A549 (cell line): ENCODE measurements at regions not wholly inside any gene's neighbourhood (a gene's known extent, or its start where the extent isn't known, plus 50 kb on each side); places are given as distances from the start of the nearest gene placed in this dataset.
A peak's percentile ranks its signal among the peaks of the same experiment; 100 is the strongest.

Source experiments
- ATAC-seq, 2 experiments: fragments of 200-7000 bp in 1 of 2; fragments of >200 bp in 1 of 2; cut with Nextera tagmentation in 1 of 2; cut with Tn5 transposase in 1 of 2; 3 replicates each; pipeline versions ENCODE4 v1.8.0 to v1.9.1; 2018 to 2020; ENCODE audit warnings: mild to moderate bottlenecking in 1 of 2, moderate library complexity in 1 of 2
- CTCF ChIA-PET: fragments of 300-600 bp; sonication (Branson Sonifier 250); formaldehyde crosslinking; extraction: SDS; loops from one replicate; lab custom pipeline; 2021; ENCODE audit warnings: antibody characterized with exemption, inconsistent platforms; lab: Yijun Ruan, JAX
- POLR2A ChIA-PET: fragments of 350-600 bp; formaldehyde crosslinking; extraction: SDS; loops from one replicate; lab custom pipeline; 2021; ENCODE audit warnings: antibody characterized with exemption, inconsistent platforms; lab: Yijun Ruan, JAX
- DNase-seq, 2 experiments: peaks; one replicate each; pipeline versions ENCODE4 v3.0.0 to v3.0.0-alpha.2; 2011 to 2016; ENCODE audit warnings: low read depth in 1 of 2, low spot score in 1 of 2
- FAIRE-seq: peaks from 2 replicates; lab custom pipeline; 2011; peaks lifted over from hg19 to GRCh38; lab: Jason Lieb, UNC
- H3K27ac ChIP-seq, 2 experiments: fragments of >200 bp; sonication (Bioruptor Twin); formaldehyde crosslinking; 3 replicates each; pipeline ENCODE4 v1.5.1; 2016 to 2017
- H3K4me1 ChIP-seq: fragments of >200 bp; sonication (Bioruptor Twin); formaldehyde crosslinking; 3 replicates; pipeline ENCODE4 v1.6.1; 2016
- H3K4me2 ChIP-seq: fragments of >200 bp; sonication (Bioruptor Twin); formaldehyde crosslinking; 3 replicates; pipeline ENCODE4 v1.6.1; 2016
- H3K4me3 ChIP-seq: fragments of >200 bp; sonication (Bioruptor Twin); formaldehyde crosslinking; 3 replicates; pipeline ENCODE4 v1.5.1; 2016
- H3K9me3 ChIP-seq: fragments of >200 bp; sonication (Bioruptor Twin); formaldehyde crosslinking; 3 replicates; pipeline ENCODE4 v1.6.1; 2016
- BHLHE40 ChIP-seq: IDR thresholded peaks from 2 replicates; pipeline ENCODE4 v1.6.1; 2012; ENCODE audit warnings: low read depth, low read length, inconsistent platforms
- CBX2 ChIP-seq: fragments of 200-600 bp; sonication (generic); IDR thresholded peaks from 2 replicates; pipeline ENCODE4 v1.6.1; 2016; ENCODE audit warnings: low read depth, mild to moderate bottlenecking, borderline replicate concordance
- CBX8 ChIP-seq: fragments of 200-600 bp; sonication (generic); IDR thresholded peaks from 2 replicates; pipeline ENCODE4 v1.6.1; 2016
- CEBPB ChIP-seq, 2 experiments: fragments of >200 bp in 1 of 2; sonication (Bioruptor Twin) in 1 of 2; formaldehyde crosslinking in 1 of 2; IDR thresholded peaks; 2 replicates each; pipeline ENCODE4 v1.6.1; 2012 to 2016
- CHD2 ChIP-seq: fragments of 150-350 bp; IDR thresholded peaks from 2 replicates; pipeline ENCODE4 v1.6.1; 2014; ENCODE audit warnings: low read length; ENCODE audit not compliant: partially characterized antibody
- CTCF ChIP-seq: fragments of >200 bp; sonication (Bioruptor Twin); formaldehyde crosslinking; IDR thresholded peaks from 3 replicates; pipeline ENCODE4 v1.5.1; 2016
- EHF ChIP-seq: fragments of 250-450 bp; sonication (Bioruptor Pico); IDR thresholded peaks from 2 replicates; pipeline ENCODE4 v1.5.0; 2020; ENCODE audit warnings: mild to moderate bottlenecking
- EHMT2 ChIP-seq: fragments of 200-600 bp; sonication (generic); IDR thresholded peaks from 2 replicates; pipeline ENCODE4 v1.6.1; 2016; ENCODE audit warnings: antibody characterized with exemption, low read depth, mild to moderate bottlenecking, moderate library complexity
- FOSL2 ChIP-seq, 2 experiments: fragments of 450-650 bp in 1 of 2; fragments of >200 bp in 1 of 2; sonication (Bioruptor Twin) in 1 of 2; formaldehyde crosslinking; IDR thresholded peaks; 2 replicates each; pipeline versions ENCODE4 v1.5.0 to v1.6.1; 2016 to 2020; ENCODE audit warnings: mild to moderate bottlenecking in 1 of 2, moderate library complexity in 1 of 2
- HOXB13 ChIP-seq: fragments of 250-450 bp; sonication (Bioruptor Pico); IDR thresholded peaks from 2 replicates; pipeline ENCODE4 v1.5.0; 2020; ENCODE audit warnings: low read depth, mild to moderate bottlenecking, moderate library complexity
- JUNB ChIP-seq: fragments of >200 bp; sonication (Bioruptor Twin); formaldehyde crosslinking; IDR thresholded peaks from 2 replicates; pipeline ENCODE4 v1.6.1; 2016
- KDM5A ChIP-seq: fragments of 200-600 bp; sonication (generic); IDR thresholded peaks from 2 replicates; pipeline ENCODE4 v1.6.1; 2016; ENCODE audit warnings: antibody characterized with exemption, mild to moderate bottlenecking
- MAFK ChIP-seq: fragments of 450-650 bp; IDR thresholded peaks from 2 replicates; pipeline ENCODE4 v1.6.1; 2014; ENCODE audit not compliant: partially characterized antibody
- MAZ ChIP-seq: fragments of 150-350 bp; IDR thresholded peaks from 2 replicates; pipeline ENCODE4 v1.6.1; 2014; ENCODE audit warnings: antibody characterized with exemption, low read depth, low read length, borderline replicate concordance
- MYC ChIP-seq: IDR thresholded peaks from 2 replicates; pipeline ENCODE4 v1.6.1; 2012; ENCODE audit warnings: mild to moderate bottlenecking, inconsistent platforms, low read length, improper control_type of control experiment, borderline replicate concordance
- POLR2A ChIP-seq: IDR thresholded peaks from 2 replicates; pipeline ENCODE4 v1.6.1; 2012; ENCODE audit warnings: mild to moderate bottlenecking, low read length
- POLR2AphosphoS2 ChIP-seq: conservative IDR thresholded peaks from 2 replicates; pipeline ENCODE4 v1.6.1; 2012; ENCODE audit warnings: low read length, improper control_type of control experiment, inconsistent platforms
- RAD21 ChIP-seq, 2 experiments: fragments of >200 bp in 1 of 2; sonication (Bioruptor Twin) in 1 of 2; formaldehyde crosslinking in 1 of 2; IDR thresholded peaks in 1 of 2; conservative IDR thresholded peaks in 1 of 2; 2 replicates in 1 of 2; 3 replicates in 1 of 2; pipeline ENCODE4 v1.6.1; 2012 to 2018; ENCODE audit warnings: inconsistent platforms in 1 of 2
- RARB ChIP-seq: fragments of 250-450 bp; sonication (Bioruptor Pico); IDR thresholded peaks from 2 replicates; pipeline ENCODE4 v1.8.0; 2021; ENCODE audit warnings: mild to moderate bottlenecking, moderate library complexity
- RNF2 ChIP-seq: fragments of 200-600 bp; sonication (generic); IDR thresholded peaks from 2 replicates; pipeline ENCODE4 v1.6.1; 2016; ENCODE audit warnings: low read depth, mild to moderate bottlenecking, antibody characterized with exemption, moderate library complexity, borderline replicate concordance
- TFCP2L1 ChIP-seq: fragments of 250-450 bp; sonication (Bioruptor Pico); IDR thresholded peaks from 2 replicates; pipeline ENCODE4 v1.5.0; 2021; ENCODE audit warnings: mild to moderate bottlenecking
- TP53 ChIP-seq: fragments of 250-450 bp; sonication (Bioruptor Pico); IDR thresholded peaks from 2 replicates; pipeline ENCODE4 v1.5.0; 2021; ENCODE audit warnings: mild to moderate bottlenecking, moderate library complexity
- ZSCAN20 ChIP-seq: fragments of 250-450 bp; sonication (Bioruptor Pico); IDR thresholded peaks from 2 replicates; pipeline ENCODE4 v1.8.0; 2022; ENCODE audit warnings: mild to moderate bottlenecking, moderate library complexity
- WGBS: methylation state at CpG from one replicate; pipeline ENCODE4 v1.1.6; 2017; ENCODE audit errors: missing lambda C conversion rate; 5-methylcytosine and 5-hydroxymethylcytosine counted together
- TF ChIP-seq, protein P1 (sequence below): fragments of >200 bp; sonication (Bioruptor Twin); formaldehyde crosslinking; IDR thresholded peaks from 2 replicates; pipeline ENCODE4 v1.6.1; 2016
- TF ChIP-seq, protein P2 (sequence below): fragments of 250-450 bp; sonication (Bioruptor Pico); IDR thresholded peaks from 2 replicates; pipeline ENCODE4 v1.5.0; 2020; ENCODE audit warnings: low read depth, mild to moderate bottlenecking, moderate library complexity

DNA sequence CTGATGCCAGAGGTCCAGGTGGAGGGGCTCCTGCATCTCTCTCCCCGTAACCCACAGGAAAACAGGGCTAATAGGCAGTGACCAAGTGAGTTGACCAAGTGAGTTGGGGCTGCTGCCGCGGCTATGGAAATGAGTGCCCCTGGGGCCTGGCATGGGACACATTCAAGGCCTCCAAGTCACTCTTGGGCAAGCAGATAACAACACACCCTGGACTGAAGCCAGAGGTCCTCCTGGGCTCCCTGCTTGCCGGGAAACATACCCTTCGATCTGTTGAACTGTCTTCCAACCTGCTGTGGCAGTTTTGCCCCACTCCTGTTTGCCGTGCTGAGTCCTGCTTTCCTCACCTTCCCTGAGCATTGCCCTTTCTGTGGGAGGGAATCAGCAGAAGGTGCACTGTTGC, 89.2 kb downstream of the LIPG start:
- CTCF ChIA-PET: no interaction called here
- WGBS: 83% methylated on average over 6 of the region's 6 CpGs
- no peak overlapping the region for H3K4me3 ChIP-seq
- ATAC-seq: no peak
- TF ChIP-seq, protein P1, sequence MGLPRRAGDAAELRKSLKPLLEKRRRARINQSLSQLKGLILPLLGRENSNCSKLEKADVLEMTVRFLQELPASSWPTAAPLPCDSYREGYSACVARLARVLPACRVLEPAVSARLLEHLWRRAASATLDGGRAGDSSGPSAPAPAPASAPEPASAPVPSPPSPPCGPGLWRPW: no peak
- TF ChIP-seq RAD21 (conservative IDR thresholded peaks at IDR 0.05 in 1 of 2, IDR thresholded peaks at IDR 0.05 in 1 of 2): no peak
- TF ChIP-seq CTCF: no peak
- no peak for TF ChIP-seq HOXB13 (CRISPR knock-in tag)
- TF ChIP-seq RNF2: no peak
- no peak for TF ChIP-seq CEBPB (IDR thresholded peaks at IDR 0.05)
- no peak for TF ChIP-seq TFCP2L1 (CRISPR knock-in tag)
- TF ChIP-seq, all 56 proteins: peak for 0
- FAIRE-seq (no peak), DNase-seq (no peak)
- no peaks in the 10 kb centered on the region for H3K9me3 ChIP-seq
- H3K27ac ChIP-seq: no peak overlapping the region
- H3K4me1 ChIP-seq: no peaks in the 10 kb centered on the region
- POLR2A ChIA-PET: no interaction called here
- H3K4me2 ChIP-seq: no peak overlapping the region

DNA sequence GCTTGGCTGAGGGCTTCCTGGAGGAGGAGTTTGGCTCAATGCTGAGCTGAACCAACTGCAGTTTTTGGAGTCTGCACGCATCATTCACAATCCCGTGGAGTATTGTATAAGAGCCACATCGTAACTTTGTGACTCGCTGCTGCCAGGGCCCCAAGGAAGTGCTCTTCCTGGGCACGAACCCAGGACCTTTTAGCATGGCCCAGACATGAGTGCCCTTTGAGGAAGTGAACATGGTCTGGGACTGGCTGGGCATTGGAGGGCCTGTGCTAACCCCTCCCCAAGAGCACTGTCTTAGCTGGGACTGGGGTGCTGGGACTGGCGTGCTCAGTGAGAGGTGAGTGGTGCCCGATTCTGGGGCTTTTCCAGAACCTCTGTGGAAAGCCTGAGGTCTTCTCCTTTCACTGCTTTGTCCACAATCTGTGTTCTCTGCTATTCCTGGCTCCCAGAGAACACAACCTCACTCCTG, 88.6 kb downstream of the LIPG start:
- POLR2A ChIA-PET: no interaction called here
- H3K4me2 ChIP-seq: no peak overlapping the region
- no peak overlapping the region for H3K4me3 ChIP-seq
- DNase-seq (no peak), FAIRE-seq (no peak), ATAC-seq (no peak)
- TF ChIP-seq, protein P2, sequence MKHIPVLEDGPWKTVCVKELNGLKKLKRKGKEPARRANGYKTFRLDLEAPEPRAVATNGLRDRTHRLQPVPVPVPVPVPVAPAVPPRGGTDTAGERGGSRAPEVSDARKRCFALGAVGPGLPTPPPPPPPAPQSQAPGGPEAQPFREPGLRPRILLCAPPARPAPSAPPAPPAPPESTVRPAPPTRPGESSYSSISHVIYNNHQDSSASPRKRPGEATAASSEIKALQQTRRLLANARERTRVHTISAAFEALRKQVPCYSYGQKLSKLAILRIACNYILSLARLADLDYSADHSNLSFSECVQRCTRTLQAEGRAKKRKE: no peak
- TF ChIP-seq EHMT2: no peak
- no peak for TF ChIP-seq BHLHE40
- TF ChIP-seq CBX2: no peak
- no peak for TF ChIP-seq POLR2AphosphoS2
- no peak for TF ChIP-seq KDM5A
- no peak for TF ChIP-seq RARB (CRISPR knock-in tag)
- TF ChIP-seq MAFK: no peak
- no peak for TF ChIP-seq JUNB
- no peak for TF ChIP-seq POLR2A
- no peak for TF ChIP-seq EHF (CRISPR knock-in tag)
- CTCF ChIA-PET: no interaction called here
- H3K27ac ChIP-seq: no peak overlapping the region
- 49% methylated on average over 4 of the region's 7 CpGs for WGBS
- no peaks in the 10 kb centered on the region for H3K4me1 ChIP-seq
- H3K9me3 ChIP-seq: no peaks in the 10 kb centered on the region

DNA sequence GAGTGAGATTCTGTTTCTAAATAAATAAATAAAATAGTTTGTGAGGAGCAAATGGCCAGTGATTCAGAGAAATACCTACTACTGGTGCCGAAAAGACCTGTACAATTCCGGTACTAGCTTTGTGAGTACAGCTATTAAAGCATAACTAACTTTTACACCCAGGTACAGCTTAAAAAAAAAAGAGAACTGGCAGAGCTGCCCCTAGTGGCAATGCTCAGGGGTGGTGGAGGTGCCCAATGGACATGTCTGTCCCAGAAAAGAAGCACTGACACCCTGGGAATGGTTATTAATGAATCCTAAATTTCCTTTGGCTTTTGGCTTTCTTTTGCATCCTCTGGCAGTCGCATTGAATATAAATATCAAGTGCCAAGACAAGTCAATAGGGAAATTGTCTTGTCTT, 87.0 kb downstream of the LIPG start:
- peak in 1 of 2 experiments; percentile 12 for DNase-seq
- CTCF ChIA-PET: no interaction called here
- POLR2A ChIA-PET: no interaction called here

More for the DNA sequence above, 87.0 kb downstream of the LIPG start:
- H3K9me3 ChIP-seq: no peaks in the 10 kb centered on the region
- H3K4me1 ChIP-seq: no peaks in the 10 kb centered on the region
- H3K27ac ChIP-seq: no peak overlapping the region
- no peak overlapping the region for H3K4me3 ChIP-seq
- 83% methylated on average over 3 of the region's 3 CpGs for WGBS
- 0 out of 6 replicates have a peak, but pooled peaks of 1 of the 2 experiments have one; percentile 44 for ATAC-seq
- no peak overlapping the region for H3K4me2 ChIP-seq
- no peak for FAIRE-seq
- TF ChIP-seq CHD2: no peak
- TF ChIP-seq CBX8: no peak
- no peak for TF ChIP-seq TP53 (CRISPR knock-in tag)
- no peak for TF ChIP-seq CBX2
- TF ChIP-seq EHF (CRISPR knock-in tag): no peak
- no peak for TF ChIP-seq RARB (CRISPR knock-in tag)
- TF ChIP-seq FOSL2 (IDR thresholded peaks at IDR 0.05): no peak
- no peak for TF ChIP-seq FOSL2 (CRISPR knock-in tag; IDR thresholded peaks at IDR 0.05)
- TF ChIP-seq CTCF: no peak
- TF ChIP-seq MAZ: no peak
- no peak for TF ChIP-seq MYC
- TF ChIP-seq ZSCAN20 (CRISPR knock-in tag): no peak
- TF ChIP-seq, all 56 proteins: peak for 0
